Ecto neural progenitor cell (in vitro differentiated cells): ENCODE measurements at regions not wholly inside any gene's neighbourhood (a gene's known extent, or its start where the extent isn't known, plus 50 kb on each side); places are given as distances from the start of the nearest gene placed in this dataset.

Source experiments
- DNase-seq: peaks from one replicate; pipeline ENCODE4 v3.0.0-alpha.2; 2018; ENCODE audit warnings: low spot score

DNA sequence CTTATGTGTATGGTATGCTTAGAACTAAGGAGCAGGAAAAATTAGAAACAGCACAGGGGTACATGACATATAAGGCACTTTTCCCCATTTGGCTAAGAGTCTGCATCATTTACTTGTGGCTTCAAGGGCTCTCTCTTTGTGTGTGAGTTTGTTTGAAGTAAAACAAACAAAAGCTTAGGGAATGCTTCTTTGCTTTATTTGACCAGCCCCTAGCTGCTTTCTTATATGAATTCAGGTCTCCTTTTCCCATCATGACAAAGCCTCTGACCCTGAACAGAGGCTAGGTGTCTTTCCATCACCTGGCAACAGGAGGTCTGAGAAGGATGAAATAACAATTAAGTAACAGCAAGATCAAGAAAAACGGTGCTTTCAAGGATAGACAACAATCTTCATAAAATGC lies 643.8 kb upstream of the ADGRL2 start:
- DNase-seq = no peak

DNA sequence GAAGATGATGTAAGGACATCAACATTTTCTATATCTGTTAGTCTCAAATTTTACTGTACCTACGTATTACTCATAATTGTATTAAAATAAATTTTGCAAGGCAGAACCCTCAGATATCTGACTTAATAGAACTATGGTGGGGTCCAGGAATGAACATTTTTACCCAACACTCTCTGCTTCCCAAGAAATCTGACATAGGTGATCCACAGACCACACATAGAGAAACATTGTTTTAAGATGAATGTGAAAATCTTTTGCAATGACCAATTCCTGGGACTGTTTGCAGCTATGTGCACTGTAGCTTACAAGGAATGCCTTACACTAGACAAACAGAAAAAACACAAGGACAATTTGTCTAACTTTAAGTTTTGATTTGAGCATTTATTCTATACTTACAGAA lies 645.6 kb upstream of the ADGRL2 start:
- no peak for DNase-seq

DNA sequence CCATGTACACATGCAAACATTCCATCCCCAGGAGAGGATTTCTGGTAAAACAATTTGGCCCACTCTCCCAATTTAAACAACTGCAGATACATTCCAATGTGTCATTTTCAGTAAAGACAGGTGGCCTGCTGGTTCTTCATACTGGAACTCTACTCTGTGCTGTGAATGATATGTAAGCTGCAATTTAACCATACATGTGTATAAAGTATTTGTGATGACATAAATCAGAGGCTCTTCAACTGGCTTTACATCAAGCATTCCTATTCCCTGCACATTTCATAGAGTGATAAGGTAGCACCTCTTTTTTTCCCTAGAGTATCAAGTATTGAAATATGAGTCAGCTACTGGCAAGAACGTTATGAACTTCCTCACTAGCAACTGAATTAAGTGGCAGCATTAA lies 649.5 kb upstream of the ADGRL2 start:
- DNase-seq = no peak

DNA sequence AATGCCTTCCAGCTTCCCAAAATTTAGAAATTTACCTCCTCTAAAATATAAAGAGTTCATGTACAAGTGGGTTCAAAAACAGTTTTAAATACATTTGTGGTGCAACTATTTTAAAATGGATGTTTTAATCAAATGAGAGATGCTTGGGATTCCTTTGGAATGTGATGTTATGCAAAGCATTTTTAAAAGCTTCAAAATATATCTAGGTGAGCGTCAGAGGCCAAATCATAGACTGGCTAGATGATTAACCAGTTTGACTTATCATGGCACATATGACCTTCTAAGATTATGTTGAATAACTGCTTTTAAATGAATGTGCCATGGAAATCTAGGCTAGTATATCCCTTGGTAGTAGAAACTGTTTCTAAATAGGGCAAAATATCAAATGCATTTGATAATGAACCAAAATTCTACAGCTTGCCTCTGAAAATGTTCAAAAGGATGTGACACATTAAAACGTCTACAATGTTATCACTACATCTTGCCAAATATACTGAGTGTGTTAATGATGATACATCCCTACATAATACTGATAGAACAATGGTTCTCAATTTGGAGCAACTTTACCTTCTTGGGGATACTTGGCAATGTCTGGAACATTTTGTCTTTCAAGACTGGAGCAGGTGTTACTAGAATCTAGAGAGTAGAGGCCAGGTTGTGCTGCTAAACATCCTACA lies 650.9 kb upstream of the ADGRL2 start:
- no peak for DNase-seq

DNA sequence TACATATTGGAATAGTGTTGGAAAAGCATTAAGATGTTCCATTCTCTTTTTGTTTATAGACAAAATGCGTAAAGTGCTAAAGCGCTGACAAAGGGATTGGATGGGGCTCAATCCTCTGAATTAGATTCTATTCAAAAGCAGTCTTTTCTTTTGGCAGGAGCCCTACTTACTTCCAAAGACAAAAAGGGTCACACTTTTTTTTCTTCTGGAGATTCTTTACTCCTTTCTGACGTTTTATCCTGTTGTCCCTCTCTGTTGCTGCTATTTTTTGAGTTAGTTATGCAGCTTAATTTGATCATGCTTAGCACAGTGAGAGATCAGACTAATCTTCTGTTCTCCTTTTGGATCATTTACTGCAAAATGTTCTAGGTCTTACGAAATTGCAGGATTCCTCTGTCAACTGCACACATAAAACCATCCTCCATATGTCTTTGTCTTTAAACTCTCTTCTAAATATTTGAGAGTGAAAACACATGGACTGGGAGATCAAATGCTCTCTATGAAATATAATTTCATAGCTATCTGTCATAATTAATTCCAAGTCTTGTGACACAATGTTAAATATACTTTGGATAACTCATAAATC lies 656.4 kb upstream of the ADGRL2 start:
- DNase-seq = no peak

DNA sequence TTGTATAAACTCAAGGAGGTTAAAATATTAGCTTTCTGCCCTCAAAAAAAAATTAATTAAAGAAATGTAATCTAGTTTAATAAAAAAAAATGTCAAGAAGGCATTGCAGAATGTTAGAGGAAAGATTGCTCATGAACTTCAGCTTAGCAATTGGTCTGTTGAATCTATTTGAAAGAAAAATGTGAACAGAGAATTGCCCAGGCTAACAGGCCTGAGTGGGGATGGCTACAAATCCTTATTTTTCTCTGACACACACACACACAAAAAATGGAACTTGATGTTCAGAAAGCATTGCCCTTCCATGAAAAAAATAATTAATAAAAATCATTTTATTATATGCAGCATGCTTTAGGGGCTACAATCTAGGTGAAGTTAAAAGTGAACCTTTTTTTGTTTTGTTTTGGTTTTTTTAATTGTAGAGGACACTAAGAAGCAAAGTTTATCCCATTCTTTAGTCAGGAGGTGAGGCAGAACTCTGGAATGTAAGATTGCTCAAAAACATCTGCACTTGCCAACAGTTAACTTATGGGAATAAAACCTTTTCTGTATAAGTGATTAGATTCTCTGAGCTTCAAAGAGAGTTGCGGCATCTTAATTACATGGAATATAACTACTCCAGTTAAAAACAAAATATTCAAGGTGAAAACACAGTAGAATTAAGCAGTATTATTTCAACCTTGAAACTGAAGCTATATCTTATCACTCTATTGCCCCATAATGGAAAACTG lies 658.5 kb upstream of the ADGRL2 start:
- DNase-seq = no peak

DNA sequence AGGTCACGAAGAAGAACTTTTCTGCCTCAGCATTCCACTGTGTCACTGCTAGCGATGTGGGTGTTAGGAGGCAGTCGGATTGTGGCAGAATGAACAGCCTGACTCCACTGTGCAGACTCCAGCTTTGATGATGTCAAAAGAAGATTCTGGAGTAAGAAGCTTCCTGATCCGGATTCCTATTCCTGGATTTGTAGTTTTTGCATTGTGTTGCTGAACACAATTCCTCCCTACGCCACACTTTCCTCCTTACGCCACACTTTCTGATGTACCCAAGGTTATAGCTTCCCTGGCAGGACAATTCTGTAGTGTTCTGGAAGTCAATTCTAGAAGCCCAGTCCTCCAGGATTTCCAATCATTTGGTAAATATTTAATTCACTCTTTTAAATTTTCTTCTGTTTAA lies 665.2 kb upstream of the ADGRL2 start:
- DNase-seq = no peak

DNA sequence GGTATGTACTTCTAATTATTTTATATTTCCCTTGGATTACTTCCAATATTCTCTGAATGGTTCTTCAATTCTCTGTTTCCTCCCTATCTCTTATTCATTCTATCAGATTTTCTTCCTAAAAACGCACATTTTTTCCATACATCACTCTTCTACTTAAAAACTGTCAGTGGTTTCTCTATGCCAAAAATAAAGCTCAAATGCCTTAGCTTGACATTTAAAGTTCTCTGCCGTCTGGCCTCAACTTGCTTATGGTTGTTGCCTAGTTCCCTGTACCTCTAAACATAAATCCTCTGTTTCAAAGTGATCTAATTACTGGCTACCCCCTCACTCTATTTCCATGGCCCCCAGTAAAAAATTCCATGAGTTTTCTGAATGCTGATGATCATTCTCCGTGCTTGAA lies 671.0 kb upstream of the ADGRL2 start:
- no peak for DNase-seq

DNA sequence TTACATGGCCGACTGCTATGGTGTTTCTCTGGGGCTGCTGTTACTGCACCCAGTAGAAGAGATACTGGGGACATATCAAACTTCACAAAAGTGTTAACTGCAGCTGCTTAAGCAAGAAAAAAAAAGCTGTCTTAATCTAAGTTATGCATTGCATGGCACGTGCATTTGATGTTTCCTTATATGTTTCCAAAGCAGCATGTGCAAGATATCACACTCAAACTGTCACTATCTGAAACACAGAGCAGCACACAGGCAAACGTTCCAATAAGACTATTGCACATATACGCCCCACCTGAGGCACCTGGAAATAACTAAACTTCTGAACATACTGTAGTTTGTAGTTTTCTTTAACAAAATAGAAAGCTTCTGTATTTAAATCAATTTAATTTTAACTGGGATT lies 671.4 kb upstream of the ADGRL2 start:
- no peak for DNase-seq

DNA sequence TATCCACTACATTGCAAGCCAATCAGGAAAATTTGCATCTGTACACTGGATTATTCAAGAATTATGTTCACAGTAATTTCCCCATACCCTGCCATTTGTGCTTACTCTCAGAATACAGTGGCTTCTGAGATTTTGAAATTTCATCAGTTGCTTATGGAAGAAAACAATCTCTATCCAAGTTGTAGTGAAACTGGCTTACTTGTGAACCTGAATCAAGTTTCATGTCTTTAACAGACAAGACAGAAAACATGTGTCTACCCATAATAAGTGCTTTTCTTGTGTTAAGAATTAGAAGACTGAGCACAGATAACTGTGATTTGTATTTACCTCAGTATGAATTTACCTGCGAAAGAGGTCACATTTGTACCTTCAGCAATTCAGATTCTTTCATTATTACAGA lies 672.7 kb upstream of the ADGRL2 start:
- no peak for DNase-seq

DNA sequence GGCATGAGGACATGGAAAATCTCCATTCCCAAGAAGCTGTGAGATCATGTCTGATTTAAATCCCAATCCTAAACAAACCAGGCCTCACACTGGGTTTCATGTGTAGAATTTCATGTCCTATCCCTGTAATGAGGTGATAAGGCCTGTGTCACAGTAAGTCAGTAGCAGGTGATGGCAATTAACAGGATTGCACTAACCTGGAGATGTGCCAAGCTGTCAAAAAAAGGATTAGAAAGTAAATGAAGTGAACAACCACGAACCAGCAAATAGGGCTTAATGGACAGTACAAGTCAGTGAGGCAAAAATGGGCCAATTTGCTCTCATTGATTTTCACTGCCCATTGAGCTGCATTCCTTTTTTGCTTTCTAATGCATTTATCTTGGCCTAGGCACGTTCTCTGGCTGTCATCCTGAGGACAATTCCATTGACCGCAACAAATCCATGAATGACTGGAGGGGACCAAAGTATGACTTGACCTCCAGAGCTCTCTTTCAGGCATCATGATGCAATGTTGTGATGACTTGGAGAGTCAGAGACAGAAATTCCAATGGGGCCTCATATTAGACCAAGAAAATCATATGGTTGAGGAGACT lies 673.6 kb upstream of the ADGRL2 start:
- no peak for DNase-seq

DNA sequence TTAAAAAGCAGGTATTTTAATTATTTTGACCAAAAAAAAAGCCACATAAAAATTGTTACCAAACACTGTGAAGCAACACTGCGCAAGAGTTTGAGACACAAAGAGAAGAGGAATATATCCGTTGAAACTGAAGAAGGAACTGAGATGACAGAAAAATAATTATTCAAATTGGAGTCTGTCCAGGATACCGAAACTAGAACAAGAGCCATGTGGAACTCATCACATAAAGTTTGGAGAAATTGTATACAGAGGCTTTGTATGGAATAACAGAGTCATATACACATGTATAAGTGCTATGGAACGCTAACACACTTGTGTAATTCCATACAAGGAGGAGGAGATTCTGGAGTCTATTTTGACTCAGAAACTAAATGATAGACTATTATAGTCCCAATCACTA lies 675.1 kb upstream of the ADGRL2 start:
- DNase-seq = no peak

DNA sequence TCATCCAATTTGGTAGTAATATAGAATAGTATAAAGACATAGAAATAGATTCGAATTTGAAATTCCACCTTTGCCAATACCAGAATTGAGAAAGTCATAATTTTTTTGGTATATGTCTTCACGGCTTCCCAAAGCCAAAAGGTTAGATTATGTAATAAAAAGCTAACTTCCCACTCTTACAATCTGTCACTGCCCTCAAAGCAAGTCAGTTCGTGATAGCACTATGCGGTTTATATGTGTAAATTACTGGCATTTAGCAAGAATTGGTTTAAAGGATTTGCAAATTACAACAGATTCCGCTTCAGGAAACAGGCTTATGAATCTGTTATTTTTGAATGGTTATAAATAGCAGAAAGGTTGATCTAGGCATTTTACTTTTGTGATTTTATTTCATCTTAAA lies 679.4 kb upstream of the ADGRL2 start:
- no peak for DNase-seq

DNA sequence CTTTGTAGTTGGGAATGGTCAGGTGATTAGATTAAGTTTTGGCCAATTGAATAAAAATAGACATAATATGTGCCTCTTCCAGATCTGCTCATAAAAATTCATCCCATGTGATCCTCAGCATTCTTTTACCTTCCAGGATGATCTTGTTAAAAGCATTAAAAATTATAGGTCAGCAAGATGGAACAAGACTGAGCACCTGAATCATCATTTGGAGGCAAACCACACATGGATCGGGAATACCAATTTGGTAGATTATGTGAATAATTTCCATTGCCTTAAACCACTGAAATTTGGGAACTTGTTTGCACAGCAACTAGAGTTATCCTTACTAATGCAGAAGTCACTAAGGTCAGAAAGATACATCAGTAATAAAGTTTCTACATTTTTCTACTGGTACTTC lies 681.4 kb upstream of the ADGRL2 start:
- no peak for DNase-seq

DNA sequence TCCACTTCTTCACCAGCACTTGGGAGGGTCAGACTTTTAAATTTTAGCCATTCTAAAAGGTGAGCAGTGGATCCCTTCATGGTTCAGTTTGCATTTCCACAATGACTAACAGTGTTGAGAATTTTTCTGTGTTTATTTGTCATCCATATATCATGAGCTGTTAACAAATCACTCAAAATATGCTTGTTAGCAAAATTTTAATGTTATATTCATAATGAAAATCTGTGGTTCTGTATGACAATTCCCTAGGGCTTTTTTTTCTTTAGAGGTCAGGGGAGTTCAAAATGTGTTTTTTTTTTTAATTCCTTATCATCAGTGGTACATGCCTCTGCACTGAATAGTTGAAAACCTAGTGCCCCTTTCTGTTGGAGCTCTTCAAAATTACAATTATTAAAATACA lies 682.2 kb upstream of the ADGRL2 start:
- no peak for DNase-seq

DNA sequence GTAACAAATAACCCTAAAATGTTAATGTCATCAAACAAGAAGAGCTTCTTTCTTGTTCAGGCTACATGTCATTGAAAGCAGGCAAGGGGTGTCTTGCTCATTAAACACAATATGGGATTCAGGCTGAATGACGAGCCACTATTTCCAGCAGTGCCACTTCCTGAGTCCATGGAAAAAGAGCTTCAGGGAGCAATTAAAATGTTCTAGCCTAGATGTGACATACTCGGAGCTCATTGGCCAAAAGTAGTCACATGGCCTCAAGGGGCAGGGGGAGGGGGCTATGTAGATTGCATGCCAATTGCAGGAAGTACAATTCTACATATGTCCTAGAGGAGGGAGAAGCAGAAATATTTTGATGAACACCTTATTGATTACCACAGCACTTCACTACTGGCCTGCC lies 685.3 kb upstream of the ADGRL2 start:
- DNase-seq = no peak

DNA sequence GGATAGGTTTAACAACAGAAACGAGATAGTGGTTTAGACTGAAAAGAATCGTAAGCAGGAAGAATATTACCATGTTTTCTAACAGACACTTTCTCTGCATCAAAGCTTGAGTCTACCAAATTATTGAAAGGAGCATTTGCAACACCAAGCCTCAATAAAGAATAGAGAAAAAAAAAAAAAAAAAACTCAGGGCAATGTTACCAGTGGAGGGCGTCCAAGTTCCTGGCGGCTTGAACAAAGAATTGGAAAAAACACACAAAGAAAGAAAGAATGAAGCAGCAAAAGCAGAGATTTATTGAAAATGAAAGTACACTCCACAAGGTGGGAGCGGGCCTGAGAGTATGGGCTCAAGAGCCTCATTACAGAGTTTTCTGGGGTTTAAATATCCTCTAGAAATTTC lies 686.5 kb upstream of the ADGRL2 start:
- DNase-seq = no peak

DNA sequence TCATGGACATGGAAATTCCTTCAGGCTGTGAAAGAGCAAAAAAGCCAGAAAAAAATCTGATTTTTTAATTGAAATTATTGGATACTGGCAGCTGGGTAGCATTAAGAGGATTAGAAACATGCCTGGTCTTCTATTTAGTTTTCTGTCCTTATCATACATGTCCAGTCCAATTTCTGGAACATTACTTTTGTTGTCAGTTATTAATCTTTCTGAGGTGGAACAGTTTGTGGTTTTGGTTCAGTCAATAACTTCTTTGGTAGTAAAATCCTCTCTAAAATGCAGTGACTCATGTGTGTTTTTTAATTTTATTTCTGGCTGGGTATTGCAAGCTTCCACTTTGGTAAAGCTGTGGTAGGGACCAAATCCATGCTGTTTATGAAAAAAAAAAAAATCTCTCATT lies 687.0 kb upstream of the ADGRL2 start:
- DNase-seq = no peak

DNA sequence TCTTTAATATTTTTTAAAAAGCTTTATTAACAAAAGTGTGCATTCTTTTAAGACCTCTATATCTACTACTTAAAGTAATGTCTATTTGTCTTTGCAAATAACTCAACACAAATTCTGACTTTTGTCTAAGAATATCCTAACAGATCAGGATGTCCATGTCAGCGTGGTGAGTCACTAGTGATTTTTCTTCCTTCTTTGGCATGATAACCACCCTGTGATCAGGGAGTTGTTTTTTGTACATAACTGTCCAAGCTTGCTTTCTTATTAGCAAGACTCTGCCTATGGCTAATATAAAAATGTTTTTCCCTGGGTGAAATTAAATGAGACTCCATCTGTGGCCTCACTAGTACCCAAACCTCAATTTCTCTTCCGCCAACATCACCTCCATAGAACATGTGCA lies 688.9 kb upstream of the ADGRL2 start:
- no peak for DNase-seq

DNA sequence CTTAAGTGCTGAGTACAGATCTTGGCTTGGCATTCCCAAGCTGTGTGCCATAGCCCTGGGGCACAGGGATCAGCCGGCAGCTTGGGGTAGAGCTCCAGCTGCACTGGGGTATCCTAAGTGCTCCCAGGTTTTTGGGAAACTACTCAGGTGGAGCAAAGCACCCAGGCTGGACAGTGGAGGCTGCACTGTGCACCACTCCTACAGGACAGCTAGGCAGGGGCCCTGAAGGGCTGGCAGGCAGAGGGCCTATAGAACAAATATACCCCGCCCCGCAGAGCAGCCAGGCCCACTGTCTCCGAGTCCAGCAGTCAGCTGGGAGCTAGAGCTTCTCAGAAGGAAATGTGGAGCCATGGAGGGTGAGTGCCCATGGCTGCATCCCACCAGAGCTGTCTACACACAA lies 691.7 kb upstream of the ADGRL2 start:
- no peak for DNase-seq

DNA sequence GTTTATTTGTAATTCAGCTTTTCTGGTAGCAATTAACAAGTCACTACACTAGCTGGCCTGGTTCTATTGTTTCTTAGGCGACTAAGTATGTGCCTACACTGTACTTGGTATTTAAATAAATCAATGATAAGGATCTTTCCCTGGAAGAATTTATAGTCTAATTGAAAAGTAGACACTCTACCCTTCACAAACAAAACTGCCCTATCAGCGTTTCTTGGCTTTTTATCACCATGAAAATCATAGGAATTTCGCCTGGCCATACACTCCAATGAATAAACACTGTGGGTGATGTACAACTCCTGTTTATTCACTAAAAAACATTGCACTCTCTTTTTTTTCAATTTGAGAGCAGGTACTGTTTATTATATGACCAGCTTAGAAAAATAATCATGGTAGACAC lies 702.9 kb upstream of the ADGRL2 start:
- no peak for DNase-seq

DNA sequence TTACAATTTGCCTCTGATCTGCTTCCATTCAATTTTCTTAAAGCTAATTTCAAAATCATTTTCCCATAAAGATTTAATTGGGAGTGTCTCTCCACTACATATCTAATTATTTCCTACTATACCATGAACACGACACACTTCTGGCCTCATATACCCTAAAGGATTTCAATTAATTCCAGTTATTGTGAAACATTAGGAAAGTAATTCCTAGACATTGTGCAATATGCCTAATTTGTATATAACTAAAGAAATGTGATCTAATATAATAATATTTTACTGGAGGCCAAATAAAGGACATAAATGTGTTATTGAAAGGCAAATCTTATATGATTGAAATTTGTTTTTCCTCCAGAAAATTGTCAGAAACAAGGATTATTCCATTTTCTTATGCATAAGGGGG lies 727.2 kb upstream of the ADGRL2 start:
- DNase-seq = no peak

DNA sequence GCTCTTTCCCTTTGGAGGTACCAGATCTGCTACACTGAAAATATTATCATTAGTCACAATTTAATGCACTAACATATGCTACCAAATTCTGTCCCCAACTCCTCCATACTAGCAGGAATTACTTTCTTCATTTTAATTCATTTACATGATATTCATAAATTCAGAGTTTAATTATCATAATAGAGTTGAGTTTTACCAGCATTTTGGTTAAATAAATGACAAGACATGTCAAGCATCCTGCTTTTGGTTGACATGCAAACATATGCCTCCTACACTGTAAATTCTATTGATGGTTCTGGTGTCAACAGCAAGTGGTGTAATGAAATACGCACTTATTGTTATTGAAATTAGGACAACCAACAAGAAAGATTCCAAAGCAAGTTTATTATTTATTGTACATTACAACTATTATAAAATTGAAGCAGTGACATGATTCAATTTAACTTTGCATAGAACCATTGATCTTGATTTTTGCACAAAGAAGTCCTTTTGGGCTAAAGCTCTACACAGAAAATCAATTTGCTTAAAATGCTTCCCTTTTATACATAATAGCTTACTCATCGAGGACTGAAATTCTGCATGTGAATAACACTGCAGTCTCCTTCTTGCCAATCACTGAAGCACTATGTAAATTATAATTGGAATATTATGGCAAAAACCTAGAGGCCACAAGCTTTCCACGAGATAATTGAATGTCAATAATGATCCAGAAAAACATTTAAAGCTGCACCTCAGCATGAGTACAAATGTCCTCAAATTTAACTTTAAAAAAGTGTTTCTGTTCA lies 728.6 kb upstream of the ADGRL2 start:
- no peak for DNase-seq
